GM13976 (cell line): ENCODE measurements at regions not wholly inside any gene's neighbourhood (a gene's known extent, or its start where the extent isn't known, plus 50 kb on each side); places are given as distances from the start of the nearest gene placed in this dataset.

Experiments
- DNase-seq: peaks from one replicate; pipeline ENCODE4 v3.0.0; 2012; ENCODE audit warnings: low spot score
- CTCF ChIP-seq: IDR thresholded peaks from 2 replicates; pipeline ENCODE4 v1.5.1; 2012; ENCODE audit warnings: borderline replicate concordance, mild to moderate bottlenecking; ENCODE audit not compliant: insufficient read depth; ENCODE audit errors: extremely low read depth, missing control alignments, control extremely low read depth
- in situ Hi-C: fragments of 300-500 bp; cut with MboI; formaldehyde crosslinking; loops from one replicate; pipeline ENCODE4 v1.12.0; 2022; ENCODE audit warnings: low sequenced_read_pairs, mixed read lengths, inconsistent platforms; ENCODE audit not compliant: unreplicated experiment

- in situ Hi-C loops, result no loop called here
- no peak for TF ChIP-seq CTCF
- DNase-seq, result no peak
These were observed 117.7 kb downstream of the RPS12 start for GRCh38 chr6:132931936-132932514.

GRCh38 chr6:132932588-132932987 lies 118.2 kb downstream of the RPS12 start:
- in situ Hi-C loops, result no loop called here
- DNase-seq, result no peak
- TF ChIP-seq CTCF, result no peak

GRCh38 chr6:132933090-132933489 lies 118.7 kb downstream of the RPS12 start:
- in situ Hi-C loops, result no loop called here
- DNase-seq, result no peak
- TF ChIP-seq CTCF, result no peak

- no peak for TF ChIP-seq CTCF
- in situ Hi-C loops, result no loop called here
- DNase-seq, result no peak
These were observed 120.1 kb downstream of the RPS12 start for GRCh38 chr6:132934496-132934895.

GRCh38 chr6:132936646-132937045 lies 122.3 kb downstream of the RPS12 start:
- in situ Hi-C loops, result no loop called here
- DNase-seq, result no peak
- TF ChIP-seq CTCF, result no peak

GRCh38 chr6:132937466-132937906 lies 123.1 kb downstream of the RPS12 start:
- TF ChIP-seq CTCF, result peak; percentile 38
- in situ Hi-C loops, result no loop called here
- DNase-seq, result peak; percentile 22
